ENCODE measurements at regions not wholly inside any gene's neighbourhood (a gene's known extent, or its start where the extent isn't known, plus 50 kb on each side); places are given as distances from the start of the nearest gene placed in this dataset.
A peak's percentile ranks its signal among the peaks of the same experiment; 100 is the strongest.

GRCh38 chr7:7090460-7090859 lies 91.9 kb upstream of the C1GALT1 start:
- DNase-seq (ENCODE audit: insufficient read length, low spot score) (no peak), FAIRE-seq (no peak)
- TF ChIP-seq, protein P1, sequence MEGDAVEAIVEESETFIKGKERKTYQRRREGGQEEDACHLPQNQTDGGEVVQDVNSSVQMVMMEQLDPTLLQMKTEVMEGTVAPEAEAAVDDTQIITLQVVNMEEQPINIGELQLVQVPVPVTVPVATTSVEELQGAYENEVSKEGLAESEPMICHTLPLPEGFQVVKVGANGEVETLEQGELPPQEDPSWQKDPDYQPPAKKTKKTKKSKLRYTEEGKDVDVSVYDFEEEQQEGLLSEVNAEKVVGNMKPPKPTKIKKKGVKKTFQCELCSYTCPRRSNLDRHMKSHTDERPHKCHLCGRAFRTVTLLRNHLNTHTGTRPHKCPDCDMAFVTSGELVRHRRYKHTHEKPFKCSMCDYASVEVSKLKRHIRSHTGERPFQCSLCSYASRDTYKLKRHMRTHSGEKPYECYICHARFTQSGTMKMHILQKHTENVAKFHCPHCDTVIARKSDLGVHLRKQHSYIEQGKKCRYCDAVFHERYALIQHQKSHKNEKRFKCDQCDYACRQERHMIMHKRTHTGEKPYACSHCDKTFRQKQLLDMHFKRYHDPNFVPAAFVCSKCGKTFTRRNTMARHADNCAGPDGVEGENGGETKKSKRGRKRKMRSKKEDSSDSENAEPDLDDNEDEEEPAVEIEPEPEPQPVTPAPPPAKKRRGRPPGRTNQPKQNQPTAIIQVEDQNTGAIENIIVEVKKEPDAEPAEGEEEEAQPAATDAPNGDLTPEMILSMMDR (IDR thresholded peaks at IDR 0.05; ENCODE audit: insufficient read depth, missing control alignments), result no peak

DNA sequence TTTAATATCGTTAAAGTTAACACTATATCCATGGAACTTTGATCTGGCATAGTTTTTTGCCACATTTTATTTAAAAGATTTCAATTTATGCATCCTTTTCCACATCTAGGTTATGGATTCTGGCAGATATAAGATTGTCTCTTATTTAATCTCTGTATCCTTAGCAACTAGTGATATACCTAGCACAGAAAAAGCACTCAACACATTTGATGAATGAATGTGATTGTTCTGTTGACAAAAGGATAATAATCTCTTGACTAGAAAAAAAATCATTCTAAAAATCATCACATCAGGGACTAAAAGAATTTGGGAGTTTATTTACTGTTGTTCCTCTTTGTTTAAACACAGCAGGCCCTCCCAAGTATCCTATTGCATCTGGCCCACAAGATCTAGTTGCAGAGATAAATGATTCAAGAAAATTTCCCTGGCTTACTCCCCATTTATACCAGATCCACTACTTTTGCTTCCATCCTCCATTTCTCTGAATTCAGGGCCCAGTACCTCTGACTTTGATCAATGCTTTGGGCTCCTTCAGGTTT lies 84.0 kb upstream of the C1GALT1 start:
- FAIRE-seq (no peak), DNase-seq (ENCODE audit: insufficient read length, low spot score) (no peak)
- TF ChIP-seq, protein P1 (IDR thresholded peaks at IDR 0.05; ENCODE audit: insufficient read depth, missing control alignments), result no peak

DNA sequence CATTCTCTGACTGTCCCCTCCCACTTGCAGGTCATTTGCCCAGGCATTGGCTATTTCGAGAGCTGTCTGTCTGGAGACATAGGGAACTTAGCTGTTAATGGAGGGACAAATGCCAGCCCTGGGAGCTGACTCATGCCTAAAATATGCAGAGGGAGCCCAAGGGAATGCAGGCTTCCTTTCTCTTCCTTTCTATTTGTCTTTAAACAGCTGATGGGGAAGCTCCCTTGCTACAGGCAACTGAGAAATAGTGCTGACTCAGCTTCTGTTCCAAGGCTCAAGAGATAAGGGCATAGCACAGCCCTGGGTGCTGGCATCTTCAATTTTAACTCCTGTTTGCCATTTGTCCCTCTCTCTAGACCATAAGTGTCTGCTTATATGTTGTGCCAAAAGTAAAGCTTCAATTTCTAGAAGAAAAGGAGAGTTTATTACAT lies 82.7 kb upstream of the C1GALT1 start:
- FAIRE-seq, result no peak
- DNase-seq (ENCODE audit: insufficient read length, low spot score), result no peak
- TF ChIP-seq, protein P1 (IDR thresholded peaks at IDR 0.05; ENCODE audit: insufficient read depth, missing control alignments), result no peak

DNA sequence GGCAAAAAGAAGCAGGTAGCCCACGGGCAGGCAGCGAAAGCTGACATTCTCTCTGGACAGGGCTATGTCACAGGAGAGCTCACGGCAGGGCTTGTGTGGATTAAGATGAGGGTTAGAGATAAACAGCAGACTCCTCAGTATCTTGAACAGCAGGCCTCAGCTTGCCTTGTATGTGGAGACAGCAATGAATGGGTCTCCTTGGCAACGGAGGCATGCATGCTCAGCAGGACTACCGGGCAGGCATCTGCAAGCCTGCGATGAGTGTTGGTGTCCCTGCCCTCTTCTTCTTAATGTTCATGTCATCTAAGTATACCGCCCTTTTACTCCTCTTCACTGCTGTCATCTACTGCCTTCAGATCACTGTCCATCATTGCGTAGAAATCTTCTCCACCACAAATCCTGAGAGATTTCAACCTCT lies 81.9 kb upstream of the C1GALT1 start:
- FAIRE-seq, result no peak
- no peak for DNase-seq (ENCODE audit: insufficient read length, low spot score)
- TF ChIP-seq, protein P1 (IDR thresholded peaks at IDR 0.05; ENCODE audit: insufficient read depth, missing control alignments), result no peak

DNA sequence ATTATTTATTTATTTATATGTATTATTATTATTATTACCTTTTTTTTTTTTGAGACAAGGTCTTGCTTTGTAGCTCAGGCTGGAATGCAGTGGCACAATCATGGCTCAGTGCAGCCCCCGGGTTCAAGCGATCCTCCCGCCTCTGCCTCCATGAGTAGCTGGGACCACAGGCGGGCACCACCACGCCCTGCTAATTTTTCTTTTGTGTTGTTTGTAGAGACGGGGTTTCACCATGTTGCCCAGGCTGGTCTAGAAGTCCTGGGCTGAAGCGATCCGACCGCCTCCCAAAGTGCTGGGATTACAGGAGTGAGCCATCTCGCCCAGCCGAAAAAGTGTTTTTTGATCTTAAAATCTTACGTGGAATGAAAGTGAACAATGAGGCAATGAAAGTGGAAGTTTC lies 79.4 kb upstream of the C1GALT1 start:
- TF ChIP-seq, protein P1 (IDR thresholded peaks at IDR 0.05; ENCODE audit: insufficient read depth, missing control alignments), result no peak
- FAIRE-seq (no peak), DNase-seq (ENCODE audit: insufficient read length, low spot score) (no peak)

- TF ChIP-seq, protein P1 (IDR thresholded peaks at IDR 0.05; ENCODE audit: insufficient read depth, missing control alignments), result peak; percentile 67
- FAIRE-seq (peak; percentile 74), DNase-seq (ENCODE audit: insufficient read length, low spot score) (peak; percentile 33)
Measured at GRCh38 chr7:7103343-7104313, 78.7 kb upstream of the C1GALT1 start.

GRCh38 chr7:7104314-7104698 lies 78.0 kb upstream of the C1GALT1 start:
- FAIRE-seq, result no peak
- DNase-seq (ENCODE audit: insufficient read length, low spot score), result no peak
- TF ChIP-seq, protein P1 (IDR thresholded peaks at IDR 0.05; ENCODE audit: insufficient read depth, missing control alignments), result no peak
